ENCODE measurements at regions not wholly inside any gene's neighbourhood (a gene's known extent, or its start where the extent isn't known, plus 50 kb on each side); places are given as distances from the start of the nearest gene placed in this dataset.

DNA sequence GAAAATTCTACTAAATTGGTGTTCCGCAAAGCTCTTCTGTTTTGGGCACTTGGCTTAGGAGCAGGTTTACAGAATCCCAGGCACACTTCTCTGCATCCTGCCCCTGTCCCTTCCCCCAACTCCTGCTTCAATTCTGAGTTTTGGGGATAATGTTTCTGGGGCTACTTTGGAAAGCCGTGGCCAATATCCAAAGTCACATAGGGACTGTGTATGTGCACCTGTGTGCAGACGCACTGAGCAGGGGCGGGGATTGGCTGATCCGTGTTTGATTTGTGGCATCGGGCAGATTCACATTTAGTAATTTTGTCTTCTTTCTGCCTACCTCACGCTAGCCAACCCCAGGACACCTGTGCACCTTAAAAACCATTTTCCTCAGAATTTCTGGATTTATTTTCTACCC lies 491.9 kb downstream of the SIPA1L2 start:
- TF ChIP-seq, protein P1, sequence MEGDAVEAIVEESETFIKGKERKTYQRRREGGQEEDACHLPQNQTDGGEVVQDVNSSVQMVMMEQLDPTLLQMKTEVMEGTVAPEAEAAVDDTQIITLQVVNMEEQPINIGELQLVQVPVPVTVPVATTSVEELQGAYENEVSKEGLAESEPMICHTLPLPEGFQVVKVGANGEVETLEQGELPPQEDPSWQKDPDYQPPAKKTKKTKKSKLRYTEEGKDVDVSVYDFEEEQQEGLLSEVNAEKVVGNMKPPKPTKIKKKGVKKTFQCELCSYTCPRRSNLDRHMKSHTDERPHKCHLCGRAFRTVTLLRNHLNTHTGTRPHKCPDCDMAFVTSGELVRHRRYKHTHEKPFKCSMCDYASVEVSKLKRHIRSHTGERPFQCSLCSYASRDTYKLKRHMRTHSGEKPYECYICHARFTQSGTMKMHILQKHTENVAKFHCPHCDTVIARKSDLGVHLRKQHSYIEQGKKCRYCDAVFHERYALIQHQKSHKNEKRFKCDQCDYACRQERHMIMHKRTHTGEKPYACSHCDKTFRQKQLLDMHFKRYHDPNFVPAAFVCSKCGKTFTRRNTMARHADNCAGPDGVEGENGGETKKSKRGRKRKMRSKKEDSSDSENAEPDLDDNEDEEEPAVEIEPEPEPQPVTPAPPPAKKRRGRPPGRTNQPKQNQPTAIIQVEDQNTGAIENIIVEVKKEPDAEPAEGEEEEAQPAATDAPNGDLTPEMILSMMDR (IDR thresholded peaks at IDR 0.05), result no peak
- TF ChIP-seq EP300 (IDR thresholded peaks at IDR 0.05), result no peak

All from esophagus muscularis mucosa (tissue), 3 donors.